Lung (tissue), 11 donors: ENCODE measurements at regions not wholly inside any gene's neighbourhood (a gene's known extent, or its start where the extent isn't known, plus 50 kb on each side); places are given as distances from the start of the nearest gene placed in this dataset.

Experiments
- ATAC-seq: fragments of 200-7000 bp; cut with Tn5 transposase; one replicate; pipeline ENCODE4 v1.9.1; 2020; ENCODE audit warnings: moderate number of reproducible peaks; ENCODE audit not compliant: insufficient read depth, low FRiP score
- DNase-seq, 3 donors: peaks; one replicate each; pipeline ENCODE4 v3.0.0-alpha.2; 2013 to 2017
- H3K27ac ChIP-seq, 2 donors: one replicate each; pipeline ENCODE4 v1.5.1; 2013; ENCODE audit warnings: mild to moderate bottlenecking in 2 of 2, moderate library complexity in 2 of 2, control low read depth in 1 of 2, inconsistent platforms in 1 of 2, low read depth in 1 of 2, low read length in 1 of 2
- H3K27me3 ChIP-seq, 3 donors: one replicate each; pipeline ENCODE4 v1.5.1; 2013; ENCODE audit warnings: low read length in 2 of 3; ENCODE audit not compliant: control insufficient read depth in 3 of 3, insufficient read depth in 3 of 3
- H3K36me3 ChIP-seq, 4 donors: one replicate each; pipeline ENCODE4 v1.5.1; 2013; ENCODE audit warnings: low read length in 4 of 4, mild to moderate bottlenecking in 1 of 4, moderate library complexity in 1 of 4; ENCODE audit not compliant: control insufficient read depth in 4 of 4, insufficient read depth in 4 of 4
- H3K4me1 ChIP-seq, 5 donors: one replicate each; pipeline ENCODE4 v1.5.1; 2013; ENCODE audit warnings: low read length in 5 of 5, mild to moderate bottlenecking in 2 of 5, moderate library complexity in 1 of 5; ENCODE audit not compliant: control insufficient read depth in 5 of 5, insufficient read depth in 5 of 5
- H3K4me3 ChIP-seq: one replicate; pipeline ENCODE4 v1.5.1; 2013; ENCODE audit warnings: mild to moderate bottlenecking, control low read depth, moderate library complexity
- H3K9ac ChIP-seq, 2 donors: one replicate each; pipeline ENCODE4 v1.5.1; 2013; ENCODE audit warnings: low read length in 2 of 2, control low read depth in 1 of 2; ENCODE audit not compliant: insufficient read depth in 1 of 2
- H3K9me3 ChIP-seq, 4 donors: one replicate each; pipeline ENCODE4 v1.5.1; 2013; ENCODE audit warnings: low read length in 3 of 4, mild to moderate bottlenecking in 1 of 4, moderate library complexity in 1 of 4; ENCODE audit not compliant: control insufficient read depth in 4 of 4, insufficient read depth in 3 of 4
- CTCF ChIP-seq: IDR thresholded peaks from 2 replicates; pipeline ENCODE4 v1.5.1; 2012; ENCODE audit warnings: mild to moderate bottlenecking; ENCODE audit errors: control extremely low read depth, extremely low read depth
- WGBS, 2 donors: extraction: QIAGEN DNeasy Blood & Tissue Kit; methylation state at CpG; one replicate each; pipeline ENCODE4 v1.1.7; 2013; 5-methylcytosine and 5-hydroxymethylcytosine counted together
- donor health status: control.
- donor health status: control.
- donor health status: Bipolar disorder and iron deficiency.
- donor health status: healthy.
- donor health status: DM: yes; HTN: yes; CAD: no.

GRCh38 chr6:132100388-132100990 lies 149.3 kb upstream of the CCN2 start:
- H3K4me1 ChIP-seq, result peaks cover 0 to 4% (median 0%) of the 10 kb centered on the region in 5 donors
- no peak overlapping the region for H3K4me3 ChIP-seq
- no peak overlapping the region for H3K9ac ChIP-seq
- TF ChIP-seq CTCF, result no peak
- no peaks in the 10 kb centered on the region for H3K36me3 ChIP-seq
- no peaks in the 10 kb centered on the region for H3K9me3 ChIP-seq
- peak in 1 of 3 donors; percentile 14 for DNase-seq
- 71 to 83% methylated on average over 4 of the region's 4 CpGs for WGBS, 2 donors
- H3K27ac ChIP-seq, result no peak overlapping the region
- ATAC-seq, result no peak
- no peaks in the 10 kb centered on the region for H3K27me3 ChIP-seq

- WGBS, 2 donors, result 56 to 77% methylated on average over 5 of the region's 5 CpGs
- Histone ChIP-seq H3K27me3 (no peaks in the 10 kb centered on the region), H3K9ac (no peak overlapping the region), H3K27ac (no peak overlapping the region), H3K4me1 (peaks cover 0 to 4% (median 0%) of the 10 kb centered on the region in 5 donors), H3K36me3 (no peaks in the 10 kb centered on the region), H3K9me3 (no peaks in the 10 kb centered on the region), H3K4me3 (no peak overlapping the region)
- TF ChIP-seq CTCF, result no peak
- DNase-seq (no peak), ATAC-seq (no peak)
These were observed 145.8 kb upstream of the CCN2 start for GRCh38 chr6:132096996-132097395.

GRCh38 chr6:132096245-132096644 lies 145.1 kb upstream of the CCN2 start:
- H3K9ac ChIP-seq, result no peak overlapping the region
- ATAC-seq (no peak), DNase-seq (no peak)
- H3K4me3 ChIP-seq, result no peak overlapping the region
- no peak overlapping the region for H3K27ac ChIP-seq
- H3K36me3 ChIP-seq, result no peaks in the 10 kb centered on the region
- TF ChIP-seq CTCF, result no peak
- 84 to 93% methylated on average over 3 of the region's 3 CpGs for WGBS, 2 donors
- no peaks in the 10 kb centered on the region for H3K27me3 ChIP-seq
- H3K4me1 ChIP-seq, result peaks cover 0 to 2% (median 0%) of the 10 kb centered on the region in 5 donors
- H3K9me3 ChIP-seq, result no peaks in the 10 kb centered on the region

GRCh38 chr6:132089173-132089572 lies 138.0 kb upstream of the CCN2 start:
- WGBS, 2 donors, result 86 to 92% methylated on average over 2 of the region's 2 CpGs
- no peaks in the 10 kb centered on the region for H3K27me3 ChIP-seq
- ATAC-seq, result no peak

More at GRCh38 chr6:132089173-132089572, 138.0 kb upstream of the CCN2 start:
- no peak overlapping the region for H3K4me3 ChIP-seq
- DNase-seq, result no peak
- TF ChIP-seq CTCF, result no peak
- peaks cover 0 to 6% (median 0%) of the 10 kb centered on the region in 5 donors for H3K4me1 ChIP-seq
- no peaks in the 10 kb centered on the region for H3K36me3 ChIP-seq
- H3K27ac ChIP-seq, result no peak overlapping the region
- no peak overlapping the region for H3K9ac ChIP-seq
- no peaks in the 10 kb centered on the region for H3K9me3 ChIP-seq
